HG03558 (cell line): ENCODE measurements at regions not wholly inside any gene's neighbourhood (a gene's known extent, or its start where the extent isn't known, plus 50 kb on each side); places are given as distances from the start of the nearest gene placed in this dataset.

ENCODE experiments used
- ATAC-seq: cut with Tn5 transposase; IDR thresholded peaks from one replicate; pipeline ENCODE4 v1.9.1; 2021; ENCODE audit warnings: moderate number of reproducible peaks; ENCODE audit not compliant: unreplicated experiment; ENCODE audit errors: extremely low read depth

- ATAC-seq = no peak
These were observed 330.5 kb upstream of the KLF12 start for GRCh38 chr13:74464670-74465069.

- no peak for ATAC-seq
These were observed 326.8 kb upstream of the KLF12 start for GRCh38 chr13:74461011-74461410.

- no peak for ATAC-seq
These were observed 318.7 kb upstream of the KLF12 start for GRCh38 chr13:74452881-74453280.

- ATAC-seq = no peak
These were observed 318.0 kb upstream of the KLF12 start for GRCh38 chr13:74452176-74452575.

GRCh38 chr13:74450964-74451363, 316.8 kb upstream of the KLF12 start:
- no peak for ATAC-seq

GRCh38 chr13:74450525-74450845, 316.3 kb upstream of the KLF12 start:
- ATAC-seq = no peak

GRCh38 chr13:74449811-74450524, 315.8 kb upstream of the KLF12 start:
- ATAC-seq = no peak

- no peak for ATAC-seq
These were observed 310.8 kb upstream of the KLF12 start for GRCh38 chr13:74444864-74445479.

- no peak for ATAC-seq
These were observed 310.0 kb upstream of the KLF12 start for GRCh38 chr13:74444161-74444571.

GRCh38 chr13:74443631-74444030, 309.4 kb upstream of the KLF12 start:
- ATAC-seq = no peak

GRCh38 chr13:74442751-74443150, 308.5 kb upstream of the KLF12 start:
- no peak for ATAC-seq

GRCh38 chr13:74438901-74439300, 304.7 kb upstream of the KLF12 start:
- no peak for ATAC-seq

GRCh38 chr13:74434782-74435181, 300.6 kb upstream of the KLF12 start:
- no peak for ATAC-seq

GRCh38 chr13:74424455-74424854, 290.3 kb upstream of the KLF12 start:
- ATAC-seq = no peak

GRCh38 chr13:74423434-74423833, 289.2 kb upstream of the KLF12 start:
- ATAC-seq = no peak

- no peak for ATAC-seq
These were observed 280.3 kb upstream of the KLF12 start for GRCh38 chr13:74414458-74414857.

GRCh38 chr13:74413482-74413881, 279.3 kb upstream of the KLF12 start:
- ATAC-seq = no peak

GRCh38 chr13:74409551-74409950, 275.3 kb upstream of the KLF12 start:
- ATAC-seq = no peak

- no peak for ATAC-seq
These were observed 272.2 kb upstream of the KLF12 start for GRCh38 chr13:74406420-74406819.

- ATAC-seq = no peak
These were observed 264.4 kb upstream of the KLF12 start for GRCh38 chr13:74398599-74398998.

- no peak for ATAC-seq
These were observed 254.9 kb upstream of the KLF12 start for GRCh38 chr13:74389056-74389455.

- ATAC-seq = no peak
These were observed 254.4 kb upstream of the KLF12 start for GRCh38 chr13:74388626-74389025.
